Tibial artery (tissue), 4 donors: ENCODE measurements at regions not wholly inside any gene's neighbourhood (a gene's known extent, or its start where the extent isn't known, plus 50 kb on each side); places are given as distances from the start of the nearest gene placed in this dataset.

Experiments
- DNase-seq, 2 donors: peaks; one replicate each; pipeline ENCODE4 v3.0.0-alpha.2; 2019
- H3K27ac ChIP-seq, 2 donors: fragments of 200-600 bp; sonication (generic) in 1 of 2; 1 replicate in 1 of 2; 2 replicates in 1 of 2; pipeline ENCODE4 v1.5.1; 2018 to 2019; ENCODE audit warnings: mild to moderate bottlenecking in 1 of 2
- H3K27me3 ChIP-seq, 2 donors: fragments of 200-600 bp; sonication (generic) in 1 of 2; one replicate each; pipeline versions ENCODE4 v1.5.1 to v1.6.0; 2016 to 2019
- H3K36me3 ChIP-seq, 3 donors: fragments of 200-600 bp; sonication (generic) in 2 of 3; one replicate each; pipeline ENCODE4 v1.5.1; 2016 to 2019; ENCODE audit warnings: mild to moderate bottlenecking in 2 of 3
- H3K4me1 ChIP-seq, 4 donors: fragments of 200-600 bp; sonication (generic) in 2 of 4; 1 replicate in 3 of 4; 2 replicates in 1 of 4; pipeline ENCODE4 v1.5.1; 2016 to 2019
- H3K4me3 ChIP-seq, 2 donors: fragments of 200-600 bp; sonication (generic) in 1 of 2; 1 replicate in 1 of 2; 2 replicates in 1 of 2; pipeline ENCODE4 v1.5.1; 2018 to 2019; ENCODE audit warnings: mild to moderate bottlenecking in 2 of 2
- H3K9me3 ChIP-seq, 3 donors: fragments of 200-600 bp; sonication (generic) in 1 of 3; one replicate each; pipeline ENCODE4 v1.5.1; 2016 to 2019
- intact Hi-C: fragments of 100-400 bp; cut with DNase I; formaldehyde crosslinking; loops from one replicate; pipeline ENCODE4 v1.15.0; 2023; ENCODE audit warnings: low total_unique reads
- TF ChIP-seq, protein P1 (sequence below), 2 experiments: fragments of 200-600 bp in 1 of 2; fragments of 450-650 bp in 1 of 2; IDR thresholded peaks; one replicate each; pipeline ENCODE4 v1.5.1; 2017 to 2019; ENCODE audit warnings: antibody characterized with exemption in 2 of 2, mild to moderate bottlenecking in 1 of 2, moderate library complexity in 1 of 2

DNA sequence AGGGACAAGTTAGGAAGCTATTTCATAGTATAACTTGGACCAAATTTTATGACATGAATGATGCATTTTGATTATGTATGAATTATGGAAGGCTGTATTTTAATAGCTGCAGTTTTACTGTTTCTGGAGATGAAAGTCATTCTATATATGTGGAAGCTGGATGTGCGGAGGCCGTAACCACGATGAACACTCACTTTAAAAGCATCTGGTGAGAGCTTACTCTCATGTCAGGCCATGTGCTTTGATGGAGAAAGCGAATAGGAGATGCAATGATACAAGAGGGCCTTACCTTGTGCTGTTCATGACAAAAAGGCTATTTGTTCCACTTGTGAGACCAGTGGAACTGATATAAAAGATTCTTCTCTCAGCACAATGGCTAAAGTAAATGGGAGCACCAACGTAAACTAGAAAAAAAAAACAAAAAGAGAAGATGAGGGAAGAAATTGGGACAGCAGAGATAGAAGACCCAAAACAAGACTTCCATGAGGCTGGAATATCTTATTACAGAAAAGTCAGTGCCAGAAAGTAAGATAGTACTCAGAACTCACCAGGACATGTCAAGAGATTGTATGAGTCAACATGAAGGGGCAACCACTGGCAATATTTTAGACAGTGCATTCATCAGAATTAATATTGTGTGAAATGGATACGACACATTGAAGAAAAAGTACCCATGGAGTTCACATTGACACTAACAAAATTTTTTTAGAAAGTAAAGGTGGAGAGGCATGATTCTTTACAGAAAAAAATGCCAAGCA, 63.3 kb upstream of the GAB1 start:
- intact Hi-C loops = no loop called here
- H3K27ac ChIP-seq = no peak overlapping the region
- no peak overlapping the region for H3K4me3 ChIP-seq
- H3K4me1 ChIP-seq = no peaks in the 10 kb centered on the region
- H3K36me3 ChIP-seq = no peaks in the 10 kb centered on the region
- H3K9me3 ChIP-seq = no peaks in the 10 kb centered on the region
- TF ChIP-seq, protein P1, sequence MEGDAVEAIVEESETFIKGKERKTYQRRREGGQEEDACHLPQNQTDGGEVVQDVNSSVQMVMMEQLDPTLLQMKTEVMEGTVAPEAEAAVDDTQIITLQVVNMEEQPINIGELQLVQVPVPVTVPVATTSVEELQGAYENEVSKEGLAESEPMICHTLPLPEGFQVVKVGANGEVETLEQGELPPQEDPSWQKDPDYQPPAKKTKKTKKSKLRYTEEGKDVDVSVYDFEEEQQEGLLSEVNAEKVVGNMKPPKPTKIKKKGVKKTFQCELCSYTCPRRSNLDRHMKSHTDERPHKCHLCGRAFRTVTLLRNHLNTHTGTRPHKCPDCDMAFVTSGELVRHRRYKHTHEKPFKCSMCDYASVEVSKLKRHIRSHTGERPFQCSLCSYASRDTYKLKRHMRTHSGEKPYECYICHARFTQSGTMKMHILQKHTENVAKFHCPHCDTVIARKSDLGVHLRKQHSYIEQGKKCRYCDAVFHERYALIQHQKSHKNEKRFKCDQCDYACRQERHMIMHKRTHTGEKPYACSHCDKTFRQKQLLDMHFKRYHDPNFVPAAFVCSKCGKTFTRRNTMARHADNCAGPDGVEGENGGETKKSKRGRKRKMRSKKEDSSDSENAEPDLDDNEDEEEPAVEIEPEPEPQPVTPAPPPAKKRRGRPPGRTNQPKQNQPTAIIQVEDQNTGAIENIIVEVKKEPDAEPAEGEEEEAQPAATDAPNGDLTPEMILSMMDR (IDR thresholded peaks at IDR 0.05) = no peak
- no peak for DNase-seq
- H3K27me3 ChIP-seq = no peaks in the 10 kb centered on the region

GRCh38 chr4:143280861-143281260, 55.8 kb upstream of the GAB1 start:
- no peak for DNase-seq
- intact Hi-C loops = no loop called here
- no peaks in the 10 kb centered on the region for H3K9me3 ChIP-seq
- H3K27ac ChIP-seq = no peak overlapping the region
- TF ChIP-seq, protein P1 (IDR thresholded peaks at IDR 0.05) = no peak
- H3K27me3 ChIP-seq = no peaks in the 10 kb centered on the region
- H3K4me1 ChIP-seq = peaks cover 0 to 5% (median 2%) of the 10 kb centered on the region in 4 donors
- no peaks in the 10 kb centered on the region for H3K36me3 ChIP-seq
- no peak overlapping the region for H3K4me3 ChIP-seq

- no peak overlapping the region for H3K27ac ChIP-seq
- no peaks in the 10 kb centered on the region for H3K27me3 ChIP-seq
- peaks cover 0 to 13% (median 5%) of the 10 kb centered on the region in 4 donors for H3K4me1 ChIP-seq
- no peak overlapping the region for H3K4me3 ChIP-seq
- no peak for DNase-seq
- TF ChIP-seq, protein P1 (IDR thresholded peaks at IDR 0.05) = no peak
- H3K9me3 ChIP-seq = no peaks in the 10 kb centered on the region
- intact Hi-C loops = no loop called here
- H3K36me3 ChIP-seq = no peaks in the 10 kb centered on the region
Measured at GRCh38 chr4:143281507-143282190, 55.0 kb upstream of the GAB1 start.

DNA sequence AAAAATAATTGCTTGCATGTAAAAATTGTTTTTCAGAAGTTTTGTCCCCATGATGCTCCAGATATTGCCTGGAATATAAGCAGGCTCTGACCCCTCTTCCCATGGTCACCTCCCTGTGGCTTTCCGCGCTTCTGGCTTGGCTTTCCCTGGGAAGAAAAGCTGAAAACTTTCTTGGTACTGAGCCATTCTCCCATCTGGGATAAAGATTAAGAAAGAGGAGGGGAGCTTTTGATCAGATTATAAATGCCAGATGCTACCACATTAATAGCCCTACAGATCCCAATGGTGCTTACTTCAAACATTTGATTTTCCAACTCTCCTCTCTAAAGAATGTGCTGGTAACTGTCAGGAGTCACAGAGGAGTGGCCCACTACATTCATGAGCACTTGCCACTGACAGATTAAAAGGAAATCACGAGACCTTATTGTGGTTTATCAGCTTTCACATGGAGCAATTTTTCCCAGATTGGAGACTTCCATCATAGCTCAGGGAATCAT, 54.4 kb upstream of the GAB1 start:
- Histone ChIP-seq H3K27me3 (no peaks in the 10 kb centered on the region), H3K36me3 (no peaks in the 10 kb centered on the region), H3K4me1 (peaks cover 0 to 19% (median 10%) of the 10 kb centered on the region in 4 donors), H3K9me3 (no peaks in the 10 kb centered on the region), H3K27ac (no peak overlapping the region), H3K4me3 (no peak overlapping the region)
- intact Hi-C loops = no loop called here
- TF ChIP-seq, protein P1 (IDR thresholded peaks at IDR 0.05) = no peak
- DNase-seq = no peak

DNA sequence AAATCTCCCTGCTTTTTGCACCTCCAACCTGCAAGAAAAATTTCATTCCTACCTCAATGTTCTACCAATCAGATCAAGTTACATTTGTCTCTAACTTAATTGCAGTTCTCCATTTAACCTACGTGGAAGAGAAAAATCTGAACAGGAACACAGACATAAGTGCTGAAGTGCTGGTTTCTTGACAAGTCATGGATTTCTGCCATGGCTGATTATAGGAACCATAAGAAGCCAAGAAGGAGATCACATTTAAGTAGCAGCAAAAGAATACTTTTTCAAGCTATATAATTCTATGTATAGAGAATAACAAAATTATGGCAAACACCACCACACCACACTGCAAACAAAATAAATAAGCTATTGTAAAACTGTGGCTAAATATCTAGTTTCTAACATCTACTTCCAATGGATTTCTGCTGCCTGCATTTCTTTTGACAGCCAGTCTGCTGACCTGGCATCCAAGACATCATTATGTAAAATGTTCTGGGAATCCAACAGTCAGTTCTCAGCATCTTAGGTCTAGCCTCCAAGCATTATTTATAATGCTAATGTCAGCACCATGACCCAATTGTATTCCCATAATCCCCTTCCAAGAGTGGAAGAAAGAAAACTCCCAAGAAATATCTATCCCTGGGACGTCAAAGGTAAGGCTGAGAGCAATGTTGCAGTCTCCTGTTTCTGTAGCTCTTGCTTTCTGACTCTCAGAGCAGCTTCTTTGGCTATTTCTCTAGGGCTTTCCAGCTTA, 50.8 kb upstream of the GAB1 start:
- Histone ChIP-seq H3K4me3 (no peak overlapping the region), H3K9me3 (no peaks in the 10 kb centered on the region), H3K4me1 (peaks cover 0 to 24% (median 12%) of the 10 kb centered on the region in 4 donors), H3K27me3 (no peaks in the 10 kb centered on the region), H3K27ac (peak overlapping the region; percentile 68 to 72), H3K36me3 (no peaks in the 10 kb centered on the region)
- TF ChIP-seq, protein P1 (IDR thresholded peaks at IDR 0.05) = no peak
- intact Hi-C loops = no loop called here
- DNase-seq = no peak
